Embryonic facial prominence (tissue), 1 donor: ENCODE measurements at regions not wholly inside any gene's neighbourhood (a gene's known extent, or its start where the extent isn't known, plus 50 kb on each side); places are given as distances from the start of the nearest gene placed in this dataset.
A peak's percentile ranks its signal among the peaks of the same experiment; 100 is the strongest.
"Not testable (repeated sequence)": the region's sequence is repeated elsewhere in the genome, so short reads cannot be mapped to it uniquely, and the experiment has no call there.

Experiments used
- DNase-seq: peaks from one replicate; pipeline ENCODE4 v3.0.0-alpha.2; 2016; ENCODE audit errors: extremely low spot score

DNA sequence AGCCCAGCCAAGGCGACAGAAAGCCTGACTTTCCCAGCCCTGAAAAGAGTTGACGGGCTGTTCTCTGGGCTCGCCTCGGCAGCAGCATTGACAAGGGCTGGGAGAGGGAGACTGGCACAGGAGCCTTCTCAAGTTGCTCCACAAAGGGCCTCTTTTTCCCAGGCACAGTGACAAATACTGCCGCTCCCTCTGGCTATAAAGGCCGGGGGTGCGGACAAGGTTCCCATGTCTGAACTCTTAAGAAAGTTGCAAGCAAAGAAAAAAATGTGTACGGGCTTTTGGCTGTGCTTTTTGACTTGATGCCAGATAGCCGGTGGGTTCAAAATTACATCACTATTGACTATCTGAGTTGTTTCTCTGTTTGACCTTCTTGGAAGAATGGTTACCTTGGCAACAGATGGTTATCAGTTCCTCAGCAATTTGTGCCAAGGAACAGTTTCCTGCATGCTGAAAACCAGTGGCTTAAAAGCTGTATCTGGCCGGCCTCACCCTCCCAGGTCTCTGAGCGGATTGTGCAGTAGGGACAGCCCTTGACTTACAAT lies 115.9 kb upstream of the EEPD1 start:
- DNase-seq = peak; percentile 64

DNA sequence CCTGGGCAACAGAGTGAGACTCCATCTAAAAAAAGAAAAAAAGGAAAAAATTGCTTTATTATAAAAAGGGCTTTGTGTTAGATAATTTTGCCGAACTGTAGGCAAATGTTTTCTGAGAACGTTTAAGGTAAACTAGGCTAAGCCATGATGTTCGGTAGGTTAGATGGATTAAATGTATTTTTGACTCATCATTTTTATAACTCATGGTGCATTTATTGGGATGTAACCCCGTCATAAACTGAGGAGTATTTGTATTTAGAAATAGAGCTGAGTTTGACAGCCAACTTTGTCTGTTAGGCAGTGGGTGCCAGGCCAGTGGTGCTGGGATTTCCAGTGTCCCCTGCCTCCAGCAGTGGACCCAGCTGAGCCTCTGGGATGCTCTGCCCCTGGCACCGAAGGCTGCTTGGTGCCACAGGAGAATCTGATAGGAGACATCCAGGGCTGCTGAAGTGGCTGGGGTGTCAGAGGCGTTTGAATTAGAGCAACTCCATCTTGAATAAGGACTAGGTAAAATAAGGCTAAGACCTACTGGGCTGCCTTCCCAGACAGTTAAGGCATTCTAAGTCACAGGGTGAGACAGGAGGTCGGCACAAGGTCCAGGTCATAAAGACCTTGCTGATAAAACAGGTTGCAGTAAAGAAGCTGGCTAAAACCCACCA lies 114.9 kb upstream of the EEPD1 start:
- no peak for DNase-seq

DNA sequence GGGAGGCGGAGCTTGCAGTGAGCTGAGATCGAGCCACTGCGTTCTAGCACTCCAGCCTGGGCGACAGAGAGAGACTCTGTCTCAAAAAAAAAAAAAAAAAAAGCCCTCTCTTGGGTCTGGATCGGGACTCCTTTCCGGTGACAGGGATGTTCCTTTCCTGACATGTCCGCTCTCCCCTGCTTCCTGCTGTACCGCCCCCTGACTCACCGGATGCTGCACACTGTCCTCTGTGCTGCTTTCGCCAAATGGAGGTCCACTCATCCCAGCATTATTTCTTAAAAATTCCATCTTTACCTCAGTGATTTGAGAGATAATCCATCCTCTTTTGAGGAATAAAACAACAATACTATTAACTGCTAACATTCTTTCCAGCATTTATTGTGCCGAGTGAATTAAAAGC lies 113.8 kb upstream of the EEPD1 start:
- no peak for DNase-seq

DNA sequence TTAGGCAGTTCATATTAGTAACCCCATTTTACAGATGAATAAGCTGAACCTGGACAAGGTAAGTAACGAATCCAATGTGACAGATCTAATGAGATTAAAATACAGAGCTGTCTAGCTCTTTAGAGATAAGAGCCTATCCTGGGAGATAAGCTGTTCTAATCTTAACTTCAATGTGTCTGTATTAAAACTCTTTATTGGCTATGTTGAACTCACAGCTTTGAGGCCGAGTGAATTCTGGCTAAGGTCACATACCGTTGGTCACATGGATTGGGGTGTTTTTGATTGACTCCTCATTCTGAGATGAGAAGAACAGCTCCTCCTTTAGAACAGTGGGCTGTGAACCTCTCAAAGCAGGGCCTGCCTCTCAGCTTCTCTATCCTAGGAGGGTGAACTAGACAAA lies 113.4 kb upstream of the EEPD1 start:
- DNase-seq = no peak

DNA sequence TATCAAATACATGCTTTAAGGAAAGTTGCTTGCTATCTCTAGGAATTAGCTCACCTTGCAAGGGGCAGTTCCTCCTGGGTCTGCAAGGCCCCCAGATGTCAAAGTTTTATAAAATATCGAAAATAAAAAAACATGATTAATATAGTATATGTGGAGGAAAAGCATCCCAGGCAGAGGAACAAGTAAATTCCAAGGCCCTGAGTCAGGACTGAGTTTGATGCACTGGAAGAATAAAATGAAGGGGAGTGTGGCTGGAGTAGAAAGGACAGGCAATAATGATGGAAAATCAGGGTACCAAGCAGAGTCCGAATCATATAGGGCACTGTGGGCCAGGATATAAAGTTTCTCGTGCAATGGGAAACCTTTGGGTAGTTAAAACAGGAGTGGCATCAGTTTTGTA lies 112.4 kb upstream of the EEPD1 start:
- DNase-seq = no peak

DNA sequence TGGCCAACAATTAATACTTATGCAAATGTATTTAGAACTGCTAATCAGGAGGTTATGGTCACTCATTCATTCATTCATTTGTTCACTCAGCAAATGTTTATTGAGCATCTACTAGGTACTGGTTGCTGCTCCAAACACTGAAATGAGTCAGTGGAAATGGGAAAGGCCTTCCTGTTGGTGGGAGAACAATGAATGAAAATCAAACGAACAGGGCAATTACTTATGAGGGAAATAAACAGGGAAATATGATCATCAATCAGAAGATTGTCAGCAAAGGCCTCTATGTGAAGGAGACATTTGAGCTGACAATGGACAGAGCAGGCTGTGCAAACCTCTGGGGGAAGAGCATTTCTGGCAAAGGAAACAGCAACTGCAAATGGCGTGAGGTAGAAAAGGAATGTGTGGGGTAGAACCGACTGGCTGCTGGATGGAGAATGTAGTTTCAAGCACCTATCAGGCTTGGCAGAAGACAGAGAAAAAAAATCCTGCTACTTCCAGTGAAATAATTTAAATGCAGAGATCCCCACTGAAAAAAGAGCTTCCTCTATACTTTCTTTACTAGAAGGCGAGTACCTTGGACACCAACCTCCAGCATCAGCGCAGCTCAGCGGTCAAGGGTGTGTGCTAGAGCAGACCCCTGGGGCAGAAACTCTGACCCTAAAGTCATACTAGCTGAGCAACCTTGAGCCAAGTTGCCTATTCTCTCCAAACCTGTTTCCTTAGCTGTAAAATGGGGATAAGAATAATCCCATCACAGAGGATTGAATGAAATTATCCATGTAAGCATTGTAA lies 108.8 kb upstream of the EEPD1 start:
- no peak for DNase-seq

DNA sequence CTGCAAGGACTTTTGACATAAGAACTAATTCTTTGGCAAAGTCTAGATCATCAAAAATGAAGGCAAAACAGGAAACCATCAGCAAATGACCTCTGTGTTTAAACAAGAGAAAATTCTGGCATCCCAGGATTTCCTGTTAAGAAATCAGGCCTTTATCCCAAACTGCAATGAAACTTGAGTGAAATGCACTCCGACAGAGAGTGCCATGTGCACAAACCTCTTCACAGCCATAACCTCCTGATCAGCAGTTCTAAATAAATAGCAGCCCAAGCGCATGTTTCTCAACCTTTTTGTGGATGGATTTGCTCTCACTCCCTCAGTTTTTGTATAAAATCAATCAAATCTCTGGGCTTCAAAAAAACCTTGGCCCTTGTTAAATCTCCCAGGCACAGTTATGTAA lies 107.7 kb upstream of the EEPD1 start:
- no peak for DNase-seq

DNA sequence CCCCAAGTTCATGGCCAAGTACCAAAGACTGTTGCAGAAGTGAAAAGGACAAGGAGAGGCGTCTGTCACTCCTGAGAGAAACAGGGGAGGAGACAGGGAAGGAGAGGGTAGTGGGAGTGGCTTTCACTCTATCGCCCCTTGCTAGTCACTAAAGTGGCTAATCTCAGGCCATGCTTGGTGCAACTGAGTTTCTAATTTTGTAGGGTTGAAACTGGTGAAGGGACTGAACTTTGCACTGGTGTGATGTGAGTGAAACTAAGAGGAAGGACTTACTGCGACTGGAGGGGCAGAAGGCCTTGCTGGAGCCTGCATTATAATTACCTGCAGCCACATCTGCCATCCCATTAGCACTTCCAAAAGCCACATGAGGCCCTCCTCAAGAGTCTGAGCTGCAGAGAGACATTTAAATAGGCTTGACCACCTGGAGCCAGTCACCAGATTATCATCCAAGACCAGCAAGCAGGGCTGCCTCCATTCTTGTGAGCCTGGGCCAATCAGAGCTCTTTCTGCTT lies 107.2 kb upstream of the EEPD1 start:
- DNase-seq = no peak

DNA sequence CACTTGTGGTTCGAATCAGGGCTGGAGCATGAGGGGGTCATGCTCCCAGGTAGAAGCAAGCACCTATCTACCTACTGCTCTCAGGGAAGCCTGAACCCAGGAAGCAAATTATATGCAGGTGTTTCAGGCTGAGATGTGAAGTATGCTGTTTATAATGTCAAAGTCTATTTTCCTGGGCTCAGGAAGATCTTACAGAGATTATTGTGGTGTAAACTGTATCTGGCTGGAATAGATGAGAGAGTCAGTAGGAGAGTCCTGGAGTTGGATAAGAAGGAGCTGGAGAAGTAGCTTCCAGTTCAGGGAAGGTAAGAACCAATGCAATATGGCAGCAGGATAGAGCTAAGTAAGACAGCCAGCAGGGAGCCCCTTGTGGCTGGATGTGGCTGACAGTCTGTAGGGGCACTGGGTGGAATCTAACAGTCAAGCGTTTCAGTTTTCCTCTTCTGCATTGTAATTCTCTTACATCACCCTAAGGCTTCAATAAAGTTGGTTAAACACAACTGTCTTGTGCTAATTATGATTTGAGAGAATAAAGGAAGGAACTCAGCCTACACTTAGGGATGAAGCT lies 105.9 kb upstream of the EEPD1 start:
- DNase-seq = no peak

DNA sequence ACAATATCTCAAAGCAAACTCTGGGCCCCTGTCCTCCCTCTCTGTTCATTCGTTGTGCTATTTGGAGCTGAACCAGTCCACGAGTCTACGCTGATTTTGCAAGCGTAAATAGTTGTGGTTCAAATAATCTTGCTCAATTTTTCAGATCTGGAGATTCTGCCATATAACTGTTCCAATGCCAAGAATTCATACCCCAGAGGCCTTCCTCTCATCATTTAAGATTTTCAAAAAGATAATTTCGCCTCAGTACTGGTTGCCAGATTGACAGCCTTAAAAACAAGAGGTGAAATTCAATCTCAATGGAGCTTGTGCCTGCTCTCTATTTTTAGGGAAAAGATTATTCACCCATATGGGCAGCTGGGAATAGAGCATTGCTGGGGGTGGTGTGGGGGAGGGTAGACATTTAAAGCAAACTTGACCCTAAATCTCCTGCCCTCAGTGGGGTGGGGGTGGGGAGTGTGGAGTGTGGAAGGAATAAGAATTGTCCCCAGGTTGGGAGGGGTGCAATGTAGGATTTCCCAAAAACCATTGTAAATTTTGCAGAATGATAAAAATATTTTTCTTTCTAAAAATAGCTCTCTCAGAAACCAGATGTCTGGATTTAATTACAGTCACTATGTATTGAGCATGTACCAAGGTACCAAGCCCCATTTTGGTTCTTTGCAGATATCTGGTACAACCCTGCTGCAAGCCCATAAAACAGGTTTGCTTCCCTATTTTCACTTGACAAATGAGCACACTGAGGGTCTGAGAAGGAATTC lies 104.7 kb upstream of the EEPD1 start:
- peak; percentile 64 for DNase-seq

DNA sequence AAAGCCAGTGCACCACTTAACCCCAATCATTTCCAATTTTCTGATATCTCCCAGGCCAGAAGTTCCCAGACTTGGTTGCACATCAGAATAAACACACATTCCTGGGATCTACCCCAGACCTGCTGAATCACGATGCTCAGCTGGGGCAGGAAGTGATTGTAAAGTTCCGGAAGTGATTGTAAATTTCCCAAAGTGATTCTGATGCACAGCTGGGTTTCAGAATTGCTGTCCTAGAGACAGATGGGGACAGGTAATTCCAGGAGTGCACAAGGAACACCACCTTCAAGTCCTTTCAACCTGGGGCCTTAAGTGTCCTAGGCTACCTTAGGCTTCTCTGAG lies 104.2 kb upstream of the EEPD1 start:
- no peak for DNase-seq

DNA sequence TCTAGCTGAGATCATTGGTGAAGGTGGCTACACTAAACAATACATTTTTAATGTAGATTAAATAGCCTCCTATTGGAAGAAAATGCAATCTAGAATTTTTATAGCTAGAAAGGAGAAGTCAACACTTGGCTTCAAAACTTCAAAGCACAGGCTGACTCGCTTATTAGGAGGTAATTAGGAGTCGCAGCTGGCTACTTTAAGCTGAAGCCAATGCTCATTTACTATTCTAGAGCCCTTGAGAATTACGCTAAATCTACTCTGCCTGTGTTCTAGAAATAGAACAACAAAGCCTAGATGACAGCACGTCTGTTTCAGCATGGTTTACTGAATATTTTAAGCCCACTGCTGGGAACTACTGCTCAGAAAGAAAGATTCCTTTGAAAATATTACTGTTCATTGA lies 101.6 kb upstream of the EEPD1 start:
- DNase-seq = no peak

DNA sequence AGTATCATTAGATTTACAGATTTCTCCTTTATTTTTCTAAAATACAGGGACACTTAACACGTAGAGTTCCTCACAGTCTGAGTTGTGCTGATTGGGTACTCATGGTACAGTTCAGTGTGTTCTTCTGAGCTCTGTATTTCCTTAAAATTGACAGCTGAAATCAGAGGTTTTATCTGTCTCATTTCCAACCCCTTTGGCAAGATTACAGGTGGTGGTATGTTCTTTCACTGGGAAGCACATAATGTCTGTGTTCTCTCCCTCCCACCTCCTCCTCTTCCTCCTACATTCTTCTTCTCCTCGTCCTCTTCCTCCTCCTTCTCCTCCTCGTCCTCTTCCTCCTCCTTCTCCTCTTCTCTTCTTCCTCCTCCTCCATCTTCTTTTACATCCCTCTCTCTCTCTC lies 99.5 kb upstream of the EEPD1 start:
- no peak for DNase-seq

DNA sequence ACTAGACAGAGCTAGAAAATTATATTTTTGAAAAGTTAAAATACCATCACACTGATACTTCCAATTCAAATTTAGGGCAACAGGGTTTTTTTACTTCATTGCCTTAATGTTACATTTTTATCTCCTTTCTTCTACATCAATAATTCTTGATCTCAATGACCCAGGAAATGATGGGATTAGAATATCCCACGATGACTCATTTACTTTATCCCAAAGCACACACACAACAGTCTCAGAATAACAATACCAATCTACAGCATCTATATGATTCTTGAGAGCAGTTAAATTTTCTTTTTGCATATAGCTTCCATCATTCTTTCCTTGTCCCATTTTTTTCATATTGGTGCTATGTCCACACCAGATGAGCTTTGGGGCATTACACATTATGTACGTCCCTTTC lies 98.4 kb upstream of the EEPD1 start:
- no peak for DNase-seq

DNA sequence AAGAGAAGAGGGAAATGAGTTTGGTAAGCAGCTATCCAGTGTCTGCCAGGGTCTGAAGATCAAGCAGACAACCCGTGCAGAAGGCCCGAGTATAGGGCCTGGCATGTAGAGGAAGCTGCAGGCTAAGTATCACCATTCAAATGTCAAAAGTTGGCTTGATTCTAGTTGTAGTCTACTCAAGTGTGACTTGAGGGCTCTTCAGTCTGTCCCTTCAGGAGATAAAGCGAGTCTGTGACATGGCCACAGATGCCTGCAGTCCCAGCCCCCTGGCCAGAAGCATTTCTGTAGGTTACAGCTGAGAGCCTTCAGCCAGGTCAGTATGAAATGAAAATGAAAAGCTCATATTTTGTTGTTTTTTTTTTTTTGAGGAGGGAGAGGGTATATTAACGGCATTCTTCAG lies 97.8 kb upstream of the EEPD1 start:
- no peak for DNase-seq

DNA sequence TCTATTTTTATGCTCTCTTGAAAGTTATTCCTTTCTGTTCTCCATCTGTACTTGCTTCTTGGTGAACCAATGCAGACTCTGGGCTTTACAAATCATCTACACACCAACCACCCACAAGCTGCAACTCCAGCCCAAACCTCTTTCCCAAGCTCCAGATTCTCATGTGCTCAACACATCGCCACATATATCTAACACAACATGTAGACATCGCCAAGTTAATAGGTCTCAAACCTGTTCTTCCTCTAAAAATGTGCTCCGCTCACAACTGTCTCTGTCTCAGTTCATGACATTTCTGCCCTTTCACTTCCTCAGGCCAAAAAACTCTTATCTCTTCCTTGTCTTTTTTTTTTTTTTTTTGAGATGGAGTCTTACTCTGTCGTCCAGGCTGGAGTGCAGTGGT lies 95.7 kb upstream of the EEPD1 start:
- no peak for DNase-seq

DNA sequence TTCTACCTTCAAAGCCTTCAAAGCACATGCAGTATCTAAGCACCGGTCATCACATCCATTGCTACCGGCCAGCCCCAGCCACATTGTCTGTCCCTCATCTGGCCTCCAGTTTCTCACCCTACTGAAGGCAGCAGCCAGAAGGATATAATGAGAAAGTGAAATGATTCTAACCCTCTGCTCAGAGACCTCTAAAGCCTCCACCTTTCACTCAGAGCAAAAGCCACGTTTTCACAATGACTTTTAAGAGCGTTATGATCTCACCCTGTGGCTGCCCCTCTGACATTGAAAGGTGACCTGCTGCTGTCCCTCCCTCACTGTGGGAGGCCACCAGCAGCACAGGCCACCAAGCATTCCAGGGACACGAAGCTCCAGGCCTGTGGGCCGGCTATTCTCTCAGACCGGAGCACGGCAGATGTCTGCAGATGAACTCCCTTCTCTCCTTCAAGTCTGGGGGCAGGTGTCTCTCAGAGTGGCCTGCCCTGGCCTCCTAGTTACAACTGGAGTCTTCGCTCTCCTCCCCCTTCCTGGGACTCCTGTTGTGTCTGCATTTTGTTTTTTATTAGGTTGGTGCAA lies 94.9 kb upstream of the EEPD1 start:
- DNase-seq = no peak

DNA sequence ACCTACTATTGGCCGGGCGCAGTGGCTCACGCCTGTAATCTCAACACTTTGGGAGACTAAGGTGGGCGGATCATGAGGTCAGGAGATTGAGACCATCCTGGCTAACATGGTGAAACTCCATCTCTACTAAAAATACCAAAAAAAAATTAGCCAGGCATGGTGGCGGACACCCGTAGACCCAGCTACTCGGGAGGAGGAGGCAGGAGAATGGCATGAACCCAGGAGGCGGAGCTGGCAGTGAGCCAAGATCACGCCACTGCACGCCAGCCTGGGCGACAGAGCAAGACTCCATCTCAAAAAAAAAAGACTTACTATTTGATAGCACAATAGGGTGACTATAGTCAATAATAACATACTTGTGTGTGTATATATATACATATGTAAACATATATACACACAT lies 92.7 kb upstream of the EEPD1 start:
- DNase-seq = not testable (repeated sequence)

DNA sequence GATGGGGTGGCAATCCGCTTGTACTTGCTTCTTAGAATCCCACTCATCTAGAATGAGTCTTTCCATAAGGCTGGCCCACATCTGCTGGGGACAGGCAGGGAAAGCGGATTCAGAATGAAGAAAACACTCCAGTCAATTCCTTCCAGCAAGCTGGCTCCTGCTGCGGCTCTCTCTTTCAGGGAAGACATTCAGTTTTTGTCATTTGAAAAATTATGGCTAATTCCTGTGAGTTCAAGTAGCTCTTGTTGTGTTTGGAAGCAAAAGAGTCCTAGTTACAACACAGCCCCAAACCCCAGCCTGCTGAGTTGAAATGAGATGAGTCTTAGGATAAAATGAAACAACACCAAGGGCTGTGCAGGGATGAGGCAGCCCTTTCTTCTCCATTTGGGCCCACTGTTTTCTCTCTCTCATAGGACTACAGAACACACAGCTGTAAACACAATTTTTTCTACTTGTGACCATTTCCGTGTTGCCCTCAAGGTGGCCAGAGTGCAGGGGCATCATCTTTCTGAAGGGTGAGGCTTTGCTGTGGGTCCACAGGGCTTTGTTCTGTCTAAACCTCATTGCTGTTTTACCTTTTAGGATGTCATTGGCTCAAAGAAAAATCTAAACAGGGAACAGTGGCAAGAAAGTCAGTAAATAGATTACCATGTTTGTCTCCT lies 90.8 kb upstream of the EEPD1 start:
- no peak for DNase-seq

DNA sequence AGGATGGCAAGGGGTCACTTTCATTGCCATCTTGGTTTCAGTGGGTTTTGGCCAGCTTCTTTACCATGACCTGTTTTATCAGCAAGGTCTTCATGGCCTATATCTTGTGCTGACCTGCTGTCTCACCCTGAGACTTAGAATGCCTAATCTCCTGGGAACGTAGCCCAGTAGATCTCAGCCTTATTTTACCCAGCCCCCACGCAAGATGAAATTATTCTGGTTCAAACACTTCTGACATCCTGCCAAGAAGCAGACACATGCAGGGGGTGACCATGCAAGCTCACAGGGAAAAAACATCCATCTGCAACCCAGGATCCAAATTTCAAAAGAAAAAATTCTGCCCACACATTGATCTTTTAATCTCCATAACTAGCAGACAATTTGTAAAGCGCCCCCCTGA lies 88.4 kb upstream of the EEPD1 start:
- DNase-seq = no peak
